RWPE2 (cell line): ENCODE measurements at regions not wholly inside any gene's neighbourhood (a gene's known extent, or its start where the extent isn't known, plus 50 kb on each side); places are given as distances from the start of the nearest gene placed in this dataset.

Source experiments
- ATAC-seq: fragments of 200-7000 bp; cut with Tn5 transposase; 3 replicates; pipeline ENCODE4 v1.9.1; 2021; ENCODE audit warnings: low read depth
- DNase-seq: peaks from one replicate; pipeline ENCODE4 v3.0.0-alpha.2; 2020; ENCODE audit warnings: low spot score
- H3K27ac ChIP-seq: fragments of 450-650 bp; 2 replicates; pipeline ENCODE4 v1.5.1; 2017; ENCODE audit warnings: mild to moderate bottlenecking; ENCODE audit not compliant: poor library complexity, severe bottlenecking
- H3K27me3 ChIP-seq: fragments of 250-450 bp; sonication (Bioruptor Pico); 2 replicates; pipeline ENCODE4 v1.5.1; 2021; ENCODE audit warnings: mild to moderate bottlenecking, moderate library complexity; ENCODE audit not compliant: insufficient read depth, poor library complexity, severe bottlenecking
- H3K36me3 ChIP-seq: fragments of 250-450 bp; sonication (Bioruptor Pico); 2 replicates; pipeline ENCODE4 v1.5.1; 2020; ENCODE audit warnings: low read depth, mild to moderate bottlenecking, moderate library complexity
- H3K4me1 ChIP-seq: fragments of 250-450 bp; sonication (Bioruptor Pico); 2 replicates; pipeline ENCODE4 v1.5.1; 2021; ENCODE audit warnings: mild to moderate bottlenecking, moderate library complexity; ENCODE audit not compliant: insufficient read depth, poor library complexity, severe bottlenecking
- H3K4me3 ChIP-seq: fragments of 250-450 bp; sonication (Bioruptor Pico); 2 replicates; pipeline ENCODE4 v1.5.1; 2021; ENCODE audit warnings: mild to moderate bottlenecking, moderate library complexity; ENCODE audit not compliant: severe bottlenecking
- H3K9me3 ChIP-seq: fragments of 250-450 bp; sonication (Bioruptor Pico); 2 replicates; pipeline ENCODE4 v1.5.1; 2021; ENCODE audit warnings: mild to moderate bottlenecking, moderate library complexity; ENCODE audit not compliant: severe bottlenecking
- TF ChIP-seq, protein P1 (sequence below): fragments of 450-650 bp; IDR thresholded peaks from one replicate; pipeline ENCODE4 v1.5.1; 2017; ENCODE audit warnings: mild to moderate bottlenecking, moderate library complexity; ENCODE audit not compliant: poor library complexity, severe bottlenecking

DNA sequence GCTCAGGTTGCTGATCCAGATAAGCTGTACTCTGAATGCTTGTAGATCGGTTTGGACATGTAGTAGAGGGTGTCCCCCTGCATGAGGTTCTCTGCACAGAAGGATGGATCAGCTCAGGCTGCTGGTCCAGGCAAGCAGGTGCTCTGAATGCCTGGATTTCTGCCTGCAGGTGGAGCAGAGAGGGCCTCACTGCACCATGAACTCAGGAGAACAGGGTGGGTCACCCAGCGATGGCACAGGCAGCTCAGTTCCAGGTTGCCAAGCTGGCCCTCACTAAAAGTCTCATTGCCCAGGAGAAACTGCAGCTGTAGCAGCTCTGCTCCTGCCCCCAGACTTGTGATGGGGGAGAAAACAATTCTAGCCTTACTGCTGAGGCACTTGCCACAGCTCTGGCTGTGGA is 491.8 kb downstream of the XIRP2 start:
- no peak for DNase-seq
- TF ChIP-seq, protein P1, sequence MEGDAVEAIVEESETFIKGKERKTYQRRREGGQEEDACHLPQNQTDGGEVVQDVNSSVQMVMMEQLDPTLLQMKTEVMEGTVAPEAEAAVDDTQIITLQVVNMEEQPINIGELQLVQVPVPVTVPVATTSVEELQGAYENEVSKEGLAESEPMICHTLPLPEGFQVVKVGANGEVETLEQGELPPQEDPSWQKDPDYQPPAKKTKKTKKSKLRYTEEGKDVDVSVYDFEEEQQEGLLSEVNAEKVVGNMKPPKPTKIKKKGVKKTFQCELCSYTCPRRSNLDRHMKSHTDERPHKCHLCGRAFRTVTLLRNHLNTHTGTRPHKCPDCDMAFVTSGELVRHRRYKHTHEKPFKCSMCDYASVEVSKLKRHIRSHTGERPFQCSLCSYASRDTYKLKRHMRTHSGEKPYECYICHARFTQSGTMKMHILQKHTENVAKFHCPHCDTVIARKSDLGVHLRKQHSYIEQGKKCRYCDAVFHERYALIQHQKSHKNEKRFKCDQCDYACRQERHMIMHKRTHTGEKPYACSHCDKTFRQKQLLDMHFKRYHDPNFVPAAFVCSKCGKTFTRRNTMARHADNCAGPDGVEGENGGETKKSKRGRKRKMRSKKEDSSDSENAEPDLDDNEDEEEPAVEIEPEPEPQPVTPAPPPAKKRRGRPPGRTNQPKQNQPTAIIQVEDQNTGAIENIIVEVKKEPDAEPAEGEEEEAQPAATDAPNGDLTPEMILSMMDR, result no peak
- H3K4me3 ChIP-seq, result no peak overlapping the region
- H3K4me1 ChIP-seq, result no peaks in the 10 kb centered on the region
- no peak overlapping the region for H3K27ac ChIP-seq
- H3K27me3 ChIP-seq, result no peaks in the 10 kb centered on the region
- no peaks in the 10 kb centered on the region for H3K36me3 ChIP-seq
- ATAC-seq, result no peak
- no peaks in the 10 kb centered on the region for H3K9me3 ChIP-seq

DNA sequence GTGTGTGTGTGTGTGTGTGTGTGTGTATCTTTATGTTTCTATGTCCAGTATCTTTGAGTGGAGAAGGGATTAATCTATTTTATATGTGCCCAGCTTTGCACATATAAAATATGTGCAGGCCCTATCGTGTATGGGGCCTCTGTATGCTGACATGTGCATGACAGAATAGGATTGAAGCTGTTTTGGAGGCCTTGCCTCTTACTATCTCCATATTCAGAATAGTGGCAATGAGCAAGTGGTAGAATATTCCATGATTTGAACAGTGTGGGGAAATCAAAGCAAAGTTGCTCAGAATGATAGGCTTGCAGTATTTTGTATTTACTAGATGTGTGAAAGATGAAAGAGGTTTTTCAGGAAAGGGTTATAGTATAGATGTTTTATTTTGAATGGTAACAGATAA is 480.8 kb downstream of the XIRP2 start:
- H3K27ac ChIP-seq, result no peak overlapping the region
- DNase-seq (no peak), ATAC-seq (no peak)
- H3K4me1 ChIP-seq, result no peaks in the 10 kb centered on the region
- no peaks in the 10 kb centered on the region for H3K27me3 ChIP-seq
- no peaks in the 10 kb centered on the region for H3K36me3 ChIP-seq
- no peak overlapping the region for H3K4me3 ChIP-seq
- TF ChIP-seq, protein P1, result no peak
- no peaks in the 10 kb centered on the region for H3K9me3 ChIP-seq

DNA sequence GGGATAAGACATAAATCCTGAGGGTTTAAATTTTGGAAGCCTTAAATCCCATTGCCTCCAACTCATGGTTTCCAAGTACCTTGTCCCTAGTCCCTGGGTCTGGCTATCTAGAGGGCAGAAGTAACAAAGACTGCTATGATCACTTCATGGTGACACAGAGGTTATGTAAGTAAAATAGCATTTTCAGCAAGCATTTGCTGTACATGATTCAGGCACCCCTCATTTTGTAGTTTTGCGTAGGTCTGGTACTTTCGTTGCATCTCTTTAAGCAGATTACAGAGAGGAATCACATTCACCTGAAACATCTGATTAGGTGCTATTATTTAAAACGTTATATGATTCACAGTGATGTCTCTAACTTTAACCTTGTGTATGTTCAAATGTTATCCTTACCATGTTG is 480.1 kb downstream of the XIRP2 start:
- H3K9me3 ChIP-seq, result no peaks in the 10 kb centered on the region
- H3K4me3 ChIP-seq, result no peak overlapping the region
- H3K36me3 ChIP-seq, result no peaks in the 10 kb centered on the region
- H3K27me3 ChIP-seq, result no peaks in the 10 kb centered on the region
- H3K4me1 ChIP-seq, result no peaks in the 10 kb centered on the region
- ATAC-seq (no peak), DNase-seq (no peak)
- TF ChIP-seq, protein P1, result no peak
- H3K27ac ChIP-seq, result no peak overlapping the region

DNA sequence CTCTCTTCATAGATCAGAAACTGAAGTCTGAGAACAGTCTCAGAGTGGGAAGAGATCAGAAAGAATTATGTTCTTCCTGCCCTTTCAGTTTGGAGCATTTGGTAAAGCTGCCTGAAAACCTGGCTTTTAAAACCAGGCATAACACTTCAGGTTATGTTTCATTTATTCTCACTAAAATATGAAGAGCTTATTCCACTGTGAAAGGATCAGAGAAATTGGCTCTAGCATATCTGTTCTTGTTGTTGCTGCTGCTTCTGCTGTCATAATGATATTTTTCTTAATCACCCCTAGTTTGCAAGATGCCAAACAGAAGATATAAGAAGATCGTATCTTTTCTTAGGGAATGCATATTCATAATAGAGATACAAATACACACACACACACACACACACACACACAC is 476.9 kb downstream of the XIRP2 start:
- H3K27me3 ChIP-seq, result no peaks in the 10 kb centered on the region
- H3K4me3 ChIP-seq, result no peak overlapping the region
- no peaks in the 10 kb centered on the region for H3K4me1 ChIP-seq
- no peaks in the 10 kb centered on the region for H3K36me3 ChIP-seq
- H3K9me3 ChIP-seq, result no peaks in the 10 kb centered on the region
- DNase-seq (no peak), ATAC-seq (no peak)
- H3K27ac ChIP-seq, result no peak overlapping the region
- TF ChIP-seq, protein P1, result no peak

DNA sequence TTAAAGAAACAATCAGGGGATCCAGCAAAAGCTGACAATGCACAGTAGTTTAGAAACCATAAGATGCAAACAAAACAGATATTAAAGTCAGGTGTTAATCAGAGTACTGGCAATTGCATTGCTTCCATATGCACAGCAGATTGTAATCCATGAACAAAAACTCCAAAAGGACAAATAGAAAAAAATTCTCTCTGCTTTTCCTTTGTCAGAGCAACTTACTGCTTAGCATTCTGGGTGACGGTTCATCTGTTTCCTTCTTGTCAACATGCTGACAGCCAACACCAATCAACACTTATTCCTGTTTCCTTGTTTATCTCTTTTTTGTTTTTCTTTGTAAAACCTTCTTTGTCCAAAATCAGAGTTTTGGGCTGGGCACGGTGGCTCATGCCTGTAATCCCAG is 473.1 kb downstream of the XIRP2 start:
- TF ChIP-seq, protein P1, result no peak
- no peak overlapping the region for H3K27ac ChIP-seq
- no peaks in the 10 kb centered on the region for H3K4me1 ChIP-seq
- no peaks in the 10 kb centered on the region for H3K27me3 ChIP-seq
- H3K9me3 ChIP-seq, result no peaks in the 10 kb centered on the region
- ATAC-seq, result no peak
- no peak for DNase-seq
- H3K36me3 ChIP-seq, result no peaks in the 10 kb centered on the region
- no peak overlapping the region for H3K4me3 ChIP-seq
